Skeletal muscle tissue (tissue), 3 donors: ENCODE measurements at regions not wholly inside any gene's neighbourhood (a gene's known extent, or its start where the extent isn't known, plus 50 kb on each side); places are given as distances from the start of the nearest gene placed in this dataset.
"Not testable (repeated sequence)": the region's sequence is repeated elsewhere in the genome, so short reads cannot be mapped to it uniquely, and the experiment has no call there.

ENCODE experiments used
- H3K27ac ChIP-seq: one replicate; pipeline ENCODE4 v1.7.0; 2013; ENCODE audit warnings: mild to moderate bottlenecking, low read depth, low read length, inconsistent platforms
- H3K27me3 ChIP-seq, 3 donors: one replicate each; pipeline ENCODE4 v1.7.0; 2013; ENCODE audit warnings: low read length in 3 of 3; ENCODE audit not compliant: control insufficient read depth in 3 of 3, insufficient read depth in 3 of 3
- H3K36me3 ChIP-seq, 3 donors: one replicate each; pipeline ENCODE4 v1.7.0; 2013; ENCODE audit warnings: low read length in 3 of 3; ENCODE audit not compliant: control insufficient read depth in 3 of 3, insufficient read depth in 3 of 3
- H3K4me1 ChIP-seq, 3 donors: one replicate each; pipeline ENCODE4 v1.7.0; 2013; ENCODE audit warnings: low read length in 3 of 3, mild to moderate bottlenecking in 3 of 3; ENCODE audit not compliant: control insufficient read depth in 3 of 3, insufficient read depth in 3 of 3
- H3K4me3 ChIP-seq, 3 donors: one replicate each; pipeline ENCODE4 v1.7.0; 2013; ENCODE audit warnings: low read length in 3 of 3
- H3K9ac ChIP-seq, 3 donors: one replicate each; pipeline ENCODE4 v1.7.0; 2013; ENCODE audit warnings: low read length in 3 of 3, mild to moderate bottlenecking in 3 of 3, moderate library complexity in 2 of 3, low read depth in 1 of 3
- H3K9me3 ChIP-seq, 3 donors: one replicate each; pipeline ENCODE4 v1.7.0; 2013; ENCODE audit warnings: low read length in 3 of 3; ENCODE audit not compliant: control insufficient read depth in 3 of 3
- donor health status: Osteomylitis.

- Histone ChIP-seq H3K4me3 (no peak overlapping the region), H3K36me3 (no peaks in the 10 kb centered on the region)
Measured at GRCh38 chr5:145441228-145441627, 393.9 kb downstream of the PRELID2 start.

GRCh38 chr5:145437627-145438026, 397.5 kb downstream of the PRELID2 start:
- no peak overlapping the region for H3K4me3 ChIP-seq

More at GRCh38 chr5:145441228-145441627, 393.9 kb downstream of the PRELID2 start:
- Histone ChIP-seq H3K9ac (no peak overlapping the region), H3K27me3 (no peaks in the 10 kb centered on the region), H3K9me3 (peaks cover 0 to 4% (median 0%) of the 10 kb centered on the region in 3 donors), H3K4me1 (peaks cover 0 to 3% (median 0%) of the 10 kb centered on the region in 3 donors), H3K27ac (no peak overlapping the region)

GRCh38 chr5:145433077-145433476, 402.1 kb downstream of the PRELID2 start:
- no peak overlapping the region for H3K9ac ChIP-seq
- H3K9me3 ChIP-seq = peaks cover 0 to 5% (median 3%) of the 10 kb centered on the region in 3 donors
- H3K36me3 ChIP-seq = no peaks in the 10 kb centered on the region
- no peaks in the 10 kb centered on the region for H3K27me3 ChIP-seq
- H3K27ac ChIP-seq = no peak overlapping the region
- H3K4me1 ChIP-seq = no peaks in the 10 kb centered on the region
- H3K4me3 ChIP-seq = no peak overlapping the region

More at GRCh38 chr5:145437627-145438026, 397.5 kb downstream of the PRELID2 start:
- Histone ChIP-seq H3K9ac (no peak overlapping the region), H3K27ac (no peak overlapping the region), H3K27me3 (no peaks in the 10 kb centered on the region), H3K4me1 (no peaks in the 10 kb centered on the region), H3K9me3 (peaks cover 0 to 5% (median 3%) of the 10 kb centered on the region in 3 donors), H3K36me3 (no peaks in the 10 kb centered on the region)

- Histone ChIP-seq H3K9me3 (peaks cover 0 to 3% (median 0%) of the 10 kb centered on the region in 3 donors), H3K36me3 (no peaks in the 10 kb centered on the region), H3K9ac (no peak overlapping the region), H3K4me3 (no peak overlapping the region), H3K27ac (no peak overlapping the region), H3K4me1 (no peaks in the 10 kb centered on the region), H3K27me3 (no peaks in the 10 kb centered on the region)
Measured at GRCh38 chr5:145429170-145429569, 406.0 kb downstream of the PRELID2 start.

- no peak overlapping the region for H3K4me3 ChIP-seq
- H3K27me3 ChIP-seq = no peaks in the 10 kb centered on the region
- no peaks in the 10 kb centered on the region for H3K4me1 ChIP-seq
- peaks cover 0 to 9% (median 1%) of the 10 kb centered on the region in 3 donors for H3K9me3 ChIP-seq
- no peak overlapping the region for H3K27ac ChIP-seq
- no peaks in the 10 kb centered on the region for H3K36me3 ChIP-seq
- H3K9ac ChIP-seq = no peak overlapping the region
Measured at GRCh38 chr5:145408048-145408341, 427.1 kb downstream of the PRELID2 start.

GRCh38 chr5:145407300-145408047, 427.7 kb downstream of the PRELID2 start:
- no peak overlapping the region for H3K9ac ChIP-seq
- peaks cover 0 to 9% (median 1%) of the 10 kb centered on the region in 3 donors for H3K9me3 ChIP-seq
- H3K4me3 ChIP-seq = no peak overlapping the region
- H3K27ac ChIP-seq = no peak overlapping the region
- no peaks in the 10 kb centered on the region for H3K4me1 ChIP-seq
- H3K36me3 ChIP-seq = no peaks in the 10 kb centered on the region
- H3K27me3 ChIP-seq = no peaks in the 10 kb centered on the region

- H3K4me3 ChIP-seq = no peak overlapping the region
Measured at GRCh38 chr5:145403992-145404391, 431.1 kb downstream of the PRELID2 start.

GRCh38 chr5:145396888-145397287, 438.3 kb downstream of the PRELID2 start:
- Histone ChIP-seq H3K9ac (no peak overlapping the region), H3K27ac (no peak overlapping the region), H3K4me1 (no peaks in the 10 kb centered on the region), H3K4me3 (no peak overlapping the region), H3K9me3 (no peaks in the 10 kb centered on the region), H3K27me3 (no peaks in the 10 kb centered on the region), H3K36me3 (no peaks in the 10 kb centered on the region)

More at GRCh38 chr5:145403992-145404391, 431.1 kb downstream of the PRELID2 start:
- Histone ChIP-seq H3K9ac (no peak overlapping the region), H3K27me3 (no peaks in the 10 kb centered on the region), H3K9me3 (peaks cover 0 to 9% (median 1%) of the 10 kb centered on the region in 3 donors), H3K27ac (no peak overlapping the region), H3K4me1 (no peaks in the 10 kb centered on the region), H3K36me3 (no peaks in the 10 kb centered on the region)

GRCh38 chr5:145395151-145395550, 440.0 kb downstream of the PRELID2 start:
- not testable (repeated sequence) for H3K9me3 ChIP-seq, H3K4me3 ChIP-seq, H3K9ac ChIP-seq, H3K4me1 ChIP-seq, H3K27ac ChIP-seq, H3K27me3 ChIP-seq, H3K36me3 ChIP-seq

GRCh38 chr5:145393426-145393825, 441.7 kb downstream of the PRELID2 start:
- Histone ChIP-seq H3K9ac (no peak overlapping the region), H3K4me3 (no peak overlapping the region), H3K9me3 (no peaks in the 10 kb centered on the region), H3K4me1 (no peaks in the 10 kb centered on the region), H3K36me3 (no peaks in the 10 kb centered on the region), H3K27me3 (no peaks in the 10 kb centered on the region), H3K27ac (no peak overlapping the region)
